Natural killer cell (primary cell): ENCODE measurements at regions not wholly inside any gene's neighbourhood (a gene's known extent, or its start where the extent isn't known, plus 50 kb on each side); places are given as distances from the start of the nearest gene placed in this dataset.

ENCODE experiments used
- ATAC-seq, 3 donors: fragments of 150-1000 bp in 2 of 3; fragments of 200-7000 bp in 1 of 3; cut with Tn5 transposase; 1 replicate in 1 of 3; 2 replicates in 2 of 3; pipeline ENCODE4 v1.10.0; 2021; ENCODE audit warnings: mild to moderate bottlenecking in 2 of 3, moderate library complexity in 2 of 3
- DNase-seq, 2 donors: peaks; one replicate each; pipeline versions ENCODE4 v3.0.0 to v3.0.0-alpha.2; 2013 to 2021; ENCODE audit warnings: mixed read lengths in 1 of 2
- H3K27ac ChIP-seq: one replicate; pipeline ENCODE4 v1.5.1; 2013; ENCODE audit warnings: mild to moderate bottlenecking, low read length
- H3K27me3 ChIP-seq: one replicate; pipeline ENCODE4 v1.6.1; 2013; ENCODE audit warnings: low read length; ENCODE audit not compliant: control insufficient read depth, insufficient read depth
- H3K36me3 ChIP-seq: one replicate; pipeline ENCODE4 v1.6.1; 2013; ENCODE audit warnings: low read length; ENCODE audit not compliant: control insufficient read depth, insufficient read depth
- H3K4me1 ChIP-seq: one replicate; pipeline ENCODE4 v1.6.1; 2013; ENCODE audit warnings: low read length; ENCODE audit not compliant: control insufficient read depth, insufficient read depth
- H3K4me3 ChIP-seq: one replicate; pipeline ENCODE4 v1.5.1; 2013; ENCODE audit warnings: low read length
- H3K9me3 ChIP-seq: one replicate; pipeline ENCODE4 v1.6.1; 2013; ENCODE audit warnings: low read length; ENCODE audit not compliant: control insufficient read depth, insufficient read depth
- H3K27ac Mint-ChIP-seq, 2 donors: one replicate each; pipeline ENCODE4 v1.8.0; 2022; ENCODE audit warnings: mild to moderate bottlenecking in 2 of 2, mixed read lengths in 2 of 2, moderate library complexity in 1 of 2
- H3K27me3 Mint-ChIP-seq, 2 donors: one replicate each; pipeline ENCODE4 v1.8.0; 2022; ENCODE audit warnings: low read depth in 2 of 2, mixed read lengths in 2 of 2
- H3K36me3 Mint-ChIP-seq: one replicate; pipeline ENCODE4 v1.8.0; 2022; ENCODE audit warnings: mixed read lengths
- H3K4me1 Mint-ChIP-seq, 2 donors: one replicate each; pipeline ENCODE4 v1.8.0; 2022; ENCODE audit warnings: mixed read lengths in 2 of 2
- H3K4me3 Mint-ChIP-seq: one replicate; pipeline ENCODE4 v1.8.0; 2022; ENCODE audit warnings: mild to moderate bottlenecking, moderate library complexity, mixed read lengths
- H3K9me3 Mint-ChIP-seq, 2 donors: one replicate each; pipeline ENCODE4 v1.8.0; 2022; ENCODE audit warnings: mixed read lengths in 2 of 2
- CTCF ChIP-seq: fragments of 200-600 bp; IDR thresholded peaks from one replicate; pipeline ENCODE4 v1.8.0; 2022; ENCODE audit warnings: antibody characterized with exemption
- WGBS: methylation state at CpG from one replicate; pipeline ENCODE4 v1.1.7; 2013; ENCODE audit warnings: missing lambda C conversion rate; ENCODE audit not compliant: insufficient coverage; 5-methylcytosine and 5-hydroxymethylcytosine counted together
- intact Hi-C: fragments of 100-400 bp; cut with micrococcal nuclease; formaldehyde crosslinking; loops from one replicate; pipeline ENCODE4 v1.14.2; 2022

- DNase-seq: no peak
- intact Hi-C loops: no loop called here
- Histone ChIP-seq H3K27ac (no peak overlapping the region), H3K4me3 (no peak overlapping the region), H3K27me3 (no peaks in the 10 kb centered on the region), H3K4me1 (peaks cover 10% of the 10 kb centered on the region), H3K36me3 (no peaks in the 10 kb centered on the region), H3K9me3 (no peaks in the 10 kb centered on the region)
- Mint-ChIP-seq H3K9me3 (peaks cover 2 to 13% of the 10 kb centered on the region in 2 donors), H3K4me3 (no peak overlapping the region), H3K27me3 (no peaks in the 10 kb centered on the region), H3K4me1 (peaks cover 36 to 44% of the 10 kb centered on the region in 2 donors), H3K36me3 (peaks cover 24% of the 10 kb centered on the region), H3K27ac (no peak overlapping the region)
- no peak for ATAC-seq
- WGBS: no CpG with 5 or more reads among the region's 4 CpGs
- TF ChIP-seq CTCF: no peak
These were observed 52.4 kb upstream of the TSPAN5 start for GRCh38 chr4:98710831-98711230.
